IMR-90 (cell line): ENCODE measurements at regions not wholly inside any gene's neighbourhood (a gene's known extent, or its start where the extent isn't known, plus 50 kb on each side); places are given as distances from the start of the nearest gene placed in this dataset.

Source experiments
- ATAC-seq: fragments of 200-7000 bp; cut with Tn5 transposase; 2 replicates; pipeline ENCODE4 v1.9.1; 2020; ENCODE audit warnings: low read depth, mild to moderate bottlenecking, moderate library complexity
- BruUV-seq: library from RNA; stranded (reverse); fragments of 400-500 nt; replicated peaks from 2 replicates; lab custom pipeline; 2021; lab: Mats Ljungman, UMichigan
- CTCF ChIA-PET: fragments of 300-600 bp; formaldehyde crosslinking; extraction: SDS; loops from one replicate; lab custom pipeline; 2021; ENCODE audit warnings: antibody characterized with exemption; lab: Yijun Ruan, JAX
- POLR2A ChIA-PET: fragments of 300-600 bp; sonication (Branson Sonifier 250); formaldehyde crosslinking; loops from one replicate; lab custom pipeline; 2022; ENCODE audit warnings: antibody characterized with exemption; ENCODE audit not compliant: unreplicated experiment; lab: Charles Lee
- DNase-seq: peaks from one replicate; pipeline ENCODE4 v3.0.0; 2013
- H2AFZ ChIP-seq: replicated peaks from 2 replicates; pipeline ENCODE3; 2013; ENCODE audit warnings: low read length, mild to moderate bottlenecking; ENCODE audit not compliant: poor library complexity
- H2AK5ac ChIP-seq: 2 replicates; pipeline ENCODE4 v1.6.1; 2013; ENCODE audit warnings: low read depth, low read length, inconsistent platforms
- H2AK9ac ChIP-seq: replicated peaks from 2 replicates; pipeline ENCODE3; 2013; ENCODE audit warnings: mild to moderate bottlenecking, low read depth, low read length, moderate library complexity; ENCODE audit not compliant: poor library complexity
- H2BK120ac ChIP-seq: 2 replicates; pipeline ENCODE4 v1.6.1; 2013; ENCODE audit warnings: low read depth, low read length, inconsistent platforms
- H2BK15ac ChIP-seq: 3 replicates; pipeline ENCODE4 v1.6.1; 2013; ENCODE audit warnings: low read depth, low read length, inconsistent platforms
- H2BK20ac ChIP-seq: 2 replicates; pipeline ENCODE4 v1.6.1; 2013; ENCODE audit warnings: low read depth, mild to moderate bottlenecking, inconsistent platforms, low read length, moderate library complexity
- H2BK5ac ChIP-seq: 2 replicates; pipeline ENCODE4 v1.6.1; 2013; ENCODE audit warnings: mild to moderate bottlenecking, low read depth, low read length, inconsistent platforms; ENCODE audit not compliant: poor library complexity, severe bottlenecking
- H3K14ac ChIP-seq: replicated peaks from 2 replicates; pipeline ENCODE4 v1.6.1; 2013; ENCODE audit warnings: low read depth, low read length, inconsistent platforms
- H3K18ac ChIP-seq: 2 replicates; pipeline ENCODE4 v1.6.1; 2013; ENCODE audit warnings: low read depth, low read length, control low read depth
- H3K23ac ChIP-seq: 2 replicates; pipeline ENCODE4 v1.6.1; 2013; ENCODE audit warnings: low read depth, low read length, inconsistent platforms
- H3K27ac ChIP-seq: 2 replicates; pipeline ENCODE4 v1.5.1; 2013; ENCODE audit warnings: mild to moderate bottlenecking, control low read depth, low read length; ENCODE audit not compliant: insufficient read depth
- H3K27me3 ChIP-seq: 2 replicates; pipeline ENCODE4 v1.6.1; 2013; ENCODE audit warnings: low read length; ENCODE audit not compliant: control insufficient read depth, insufficient read depth
- H3K36me3 ChIP-seq: 2 replicates; pipeline ENCODE4 v1.6.1; 2013; ENCODE audit warnings: low read length, mixed read lengths; ENCODE audit not compliant: control insufficient read depth, insufficient read depth
- H3K4ac ChIP-seq: 2 replicates; pipeline ENCODE4 v1.6.1; 2013; ENCODE audit warnings: low read depth, low read length, inconsistent platforms
- H3K4me1 ChIP-seq: 2 replicates; pipeline ENCODE4 v1.6.1; 2013; ENCODE audit warnings: low read length, mixed read lengths; ENCODE audit not compliant: control insufficient read depth, insufficient read depth
- H3K4me2 ChIP-seq: 2 replicates; pipeline ENCODE4 v1.6.1; 2013; ENCODE audit warnings: low read depth, mild to moderate bottlenecking, control low read depth, low read length, moderate library complexity
- H3K4me3 ChIP-seq: 2 replicates; pipeline ENCODE4 v1.5.1; 2013; ENCODE audit warnings: low read depth, mild to moderate bottlenecking, control low read depth, low read length, moderate library complexity; ENCODE audit not compliant: insufficient read depth
- H3K56ac ChIP-seq: 2 replicates; pipeline ENCODE4 v1.6.1; 2013; ENCODE audit warnings: low read length, inconsistent platforms; ENCODE audit not compliant: insufficient read depth; ENCODE audit errors: extremely low read depth
- H3K79me1 ChIP-seq, 2 experiments: 2 replicates each; pipeline ENCODE4 v1.6.1; 2013; ENCODE audit warnings: low read length in 2 of 2, inconsistent platforms in 1 of 2, low read depth in 1 of 2
- H3K9ac ChIP-seq: 2 replicates; pipeline ENCODE4 v1.6.1; 2013; ENCODE audit warnings: low read depth, low read length, control low read depth
- H3K9me1 ChIP-seq: 2 replicates; pipeline ENCODE4 v1.6.1; 2013; ENCODE audit warnings: low read length, inconsistent platforms; ENCODE audit not compliant: insufficient read depth
- H3K9me3 ChIP-seq: 2 replicates; pipeline ENCODE4 v1.6.1; 2013; ENCODE audit warnings: low read length; ENCODE audit not compliant: control insufficient read depth, insufficient read depth
- H4K20me1 ChIP-seq: 2 replicates; pipeline ENCODE4 v1.6.1; 2013; ENCODE audit warnings: low read length, inconsistent platforms; ENCODE audit not compliant: insufficient read depth
- H4K5ac ChIP-seq: 2 replicates; pipeline ENCODE4 v1.6.1; 2013; ENCODE audit warnings: mild to moderate bottlenecking, low read depth, low read length, control low read depth
- H4K8ac ChIP-seq, 2 experiments: 2 replicates each; pipeline ENCODE4 v1.6.1; 2013; ENCODE audit warnings: low read depth in 2 of 2, low read length in 2 of 2, control low read depth in 1 of 2, inconsistent platforms in 1 of 2
- H4K91ac ChIP-seq: 2 replicates; pipeline ENCODE4 v1.6.1; 2013; ENCODE audit warnings: low read depth, low read length, inconsistent platforms; ENCODE audit not compliant: insufficient read depth
- CEBPB ChIP-seq: IDR thresholded peaks from 2 replicates; pipeline ENCODE4 v1.6.1; 2012; ENCODE audit warnings: low read depth, low read length, improper control_type of control experiment
- CHD1 ChIP-seq: IDR thresholded peaks from 2 replicates; pipeline ENCODE4 v1.6.1; 2012; ENCODE audit warnings: low read depth, low read length, improper control_type of control experiment
- ELK1 ChIP-seq: fragments of 150-350 bp; IDR thresholded peaks from 2 replicates; pipeline ENCODE4 v1.6.1; 2016; ENCODE audit warnings: low read depth, mild to moderate bottlenecking, low read length, moderate library complexity, borderline replicate concordance
- FOS ChIP-seq: fragments of 150-350 bp; IDR thresholded peaks from 2 replicates; pipeline ENCODE4 v1.6.1; 2016; ENCODE audit warnings: low read depth, low read length
- MXI1 ChIP-seq: IDR thresholded peaks from 2 replicates; pipeline ENCODE4 v1.6.1; 2012; ENCODE audit warnings: low read depth, mild to moderate bottlenecking, low read length, moderate library complexity, borderline replicate concordance
- NFE2L2 ChIP-seq: fragments of 150-350 bp; IDR thresholded peaks from 2 replicates; pipeline ENCODE4 v1.6.1; 2016; ENCODE audit warnings: low read depth, mild to moderate bottlenecking, low read length
- POLR2A ChIP-seq: IDR thresholded peaks from 2 replicates; pipeline ENCODE4 v1.6.1; 2012; ENCODE audit warnings: mild to moderate bottlenecking, low read depth, low read length
- RAD21 ChIP-seq: IDR thresholded peaks from 2 replicates; pipeline ENCODE4 v1.6.1; 2012; ENCODE audit warnings: low read length, improper control_type of control experiment
- RFX5 ChIP-seq: IDR thresholded peaks from 2 replicates; pipeline ENCODE4 v1.8.0; 2012; ENCODE audit warnings: low read depth, mild to moderate bottlenecking, low read length, moderate library complexity
- SMC3 ChIP-seq: fragments of 150-350 bp; IDR thresholded peaks from 2 replicates; pipeline ENCODE4 v1.6.1; 2016; ENCODE audit warnings: low read depth, mild to moderate bottlenecking, antibody characterized with exemption, low read length, moderate library complexity
- WGBS, 2 experiments: methylation state at CpG; one replicate each; pipeline versions ENCODE4 v1.1.5 to v1.1.7; 2013; ENCODE audit warnings: missing lambda C conversion rate in 2 of 2; ENCODE audit not compliant: insufficient read length in 1 of 2; ENCODE audit errors: extremely low coverage in 2 of 2; 5-methylcytosine and 5-hydroxymethylcytosine counted together
- dilution Hi-C: fragments of 300-500 bp; cut with HindIII; formaldehyde crosslinking; loops from one replicate; pipeline ENCODE4 v1.14.3; 2018; ENCODE audit warnings: low sequenced_read_pairs; ENCODE audit not compliant: unreplicated experiment
- in situ Hi-C: fragments of 300-500 bp; cut with MboI; formaldehyde crosslinking; loops from 3 replicates; pipeline ENCODE4 v1.14.3; 2019; ENCODE audit warnings: low sequenced_read_pairs, inconsistent platforms, mixed read lengths
- intact Hi-C: fragments of 100-400 bp; cut with micrococcal nuclease; formaldehyde crosslinking; loops from 2 replicates; pipeline ENCODE4 v1.10.0; 2022

- Histone ChIP-seq H4K5ac (no peak overlapping the region), H3K4ac (no peak overlapping the region), H3K9me1 (no peaks in the 10 kb centered on the region), H2BK120ac (no peak overlapping the region), H2BK5ac (no peak overlapping the region), H3K18ac (no peak overlapping the region), H3K36me3 (no peaks in the 10 kb centered on the region), H2AK9ac (no peak overlapping the region), H2AFZ (no peak overlapping the region), H2BK15ac (no peak overlapping the region), H3K9me3 (no peaks in the 10 kb centered on the region), H4K91ac (no peak overlapping the region), H3K14ac (no peak overlapping the region), H3K79me1 (no peaks in the 10 kb centered on the region), H4K20me1 (no peaks in the 10 kb centered on the region), H3K4me1 (no peaks in the 10 kb centered on the region), H3K4me2 (no peak overlapping the region), H4K8ac (no peak overlapping the region), H3K23ac (no peak overlapping the region), H2AK5ac (no peak overlapping the region), H3K27ac (no peak overlapping the region), H2BK20ac (no peak overlapping the region), H3K56ac (no peak overlapping the region), H3K9ac (no peak overlapping the region), H3K27me3 (no peaks in the 10 kb centered on the region), H3K4me3 (no peak overlapping the region)
- ChIA-PET POLR2A (no interaction called here), CTCF (no interaction called here)
- in situ Hi-C loops (no loop called here), dilution Hi-C loops (no loop called here), intact Hi-C loops (no loop called here)
- no CpG with 5 or more reads among the region's 1 CpG for WGBS, 2 experiments
- TF ChIP-seq POLR2A (no peak), CEBPB (no peak), MXI1 (no peak), ELK1 (no peak), CHD1 (no peak), RFX5 (no peak), NFE2L2 (no peak), RAD21 (no peak), FOS (no peak), SMC3 (no peak)
- DNase-seq (no peak), ATAC-seq (no peak)
- no TSS peak for BruUV-seq
These were observed 949.4 kb upstream of the FANCL start for GRCh38 chr2:59190518-59190917.
